Activated CD8-positive, alpha-beta T cell treated with anti-CD3 and anti-CD28 coated beads, Interleukin-2, amount 10 ng/mL, durations not matched to agents 7 days and 5 days (primary cell): ENCODE measurements at regions not wholly inside any gene's neighbourhood (a gene's known extent, or its start where the extent isn't known, plus 50 kb on each side); places are given as distances from the start of the nearest gene placed in this dataset.

ENCODE experiments used
- ATAC-seq: fragments of 150-1000 bp; cut with Tn5 transposase; one replicate; pipeline ENCODE4 v1.10.0; 2021; ENCODE audit warnings: moderate library complexity
- CTCF ChIA-PET: fragments of 350-600 bp; sonication (Branson Sonifier 250); formaldehyde crosslinking; loops from one replicate; lab custom pipeline; 2021; ENCODE audit warnings: antibody characterized with exemption; lab: Charles Lee
- POLR2A ChIA-PET: fragments of 350-600 bp; sonication (Branson Sonifier 250); formaldehyde crosslinking; loops from one replicate; lab custom pipeline; 2021; ENCODE audit warnings: antibody characterized with exemption; lab: Charles Lee
- DNase-seq: peaks from one replicate; pipeline ENCODE4 v3.0.0-alpha.2; 2020
- H3K27ac Mint-ChIP-seq: one replicate; pipeline ENCODE4 v1.8.0; 2021; ENCODE audit warnings: mild to moderate bottlenecking, mixed read lengths
- H3K27me3 Mint-ChIP-seq: one replicate; pipeline ENCODE4 v1.8.0; 2021; ENCODE audit warnings: low read depth, mixed read lengths
- H3K36me3 Mint-ChIP-seq: one replicate; pipeline ENCODE4 v1.8.0; 2021; ENCODE audit warnings: low read depth, mixed read lengths
- H3K4me1 Mint-ChIP-seq: one replicate; pipeline ENCODE4 v1.8.0; 2021; ENCODE audit warnings: low read depth, mixed read lengths
- H3K4me3 Mint-ChIP-seq: one replicate; pipeline ENCODE4 v1.8.0; 2021; ENCODE audit warnings: mild to moderate bottlenecking, mixed read lengths
- H3K9me3 Mint-ChIP-seq: one replicate; pipeline ENCODE4 v1.8.0; 2022; ENCODE audit warnings: mixed read lengths; ENCODE audit not compliant: insufficient read depth

- DNase-seq (no peak), ATAC-seq (no peak)
- Mint-ChIP-seq H3K27ac (no peak overlapping the region), H3K4me1 (no peaks in the 10 kb centered on the region), H3K9me3 (no peaks in the 10 kb centered on the region), H3K36me3 (no peaks in the 10 kb centered on the region), H3K4me3 (no peak overlapping the region), H3K27me3 (peaks cover 4% of the 10 kb centered on the region)
- ChIA-PET CTCF (no interaction called here), POLR2A (no interaction called here)
Measured at GRCh38 chr7:116445447-116446211, 53.9 kb upstream of the CAV2 start.

DNA sequence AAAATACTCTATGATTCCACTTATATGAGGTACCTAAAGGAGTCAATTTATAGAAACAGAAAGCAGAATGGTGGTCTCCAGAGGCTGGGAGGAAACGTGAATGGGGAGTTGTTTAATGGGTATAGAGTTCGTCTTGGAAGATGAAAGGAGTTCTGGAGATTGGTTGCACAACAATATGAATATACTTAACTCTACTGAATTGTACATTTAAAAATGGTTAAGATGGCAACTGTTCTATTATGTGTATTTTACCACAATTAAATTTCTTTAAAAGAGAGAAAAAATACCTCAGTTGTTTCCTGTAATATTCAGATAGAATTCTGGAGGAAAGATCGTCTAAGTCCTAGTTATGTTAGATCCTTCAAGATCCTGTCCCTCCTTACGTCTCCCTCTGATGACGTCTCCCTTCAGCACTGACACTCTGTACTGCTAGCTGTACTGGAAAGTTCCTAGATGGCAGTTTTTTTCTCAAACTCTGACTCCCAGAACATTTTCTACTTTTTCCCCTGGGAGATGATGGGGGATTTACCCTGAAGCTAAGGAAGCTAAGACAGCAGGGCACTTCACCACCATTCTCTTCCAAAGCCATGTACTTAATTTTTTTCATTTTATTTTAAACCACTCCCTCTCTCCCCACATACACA is 53.2 kb upstream of the CAV2 start:
- Mint-ChIP-seq H3K36me3 (no peaks in the 10 kb centered on the region), H3K27ac (no peak overlapping the region), H3K4me1 (no peaks in the 10 kb centered on the region), H3K27me3 (peaks cover 4% of the 10 kb centered on the region), H3K9me3 (no peaks in the 10 kb centered on the region), H3K4me3 (no peak overlapping the region)
- ChIA-PET POLR2A (no interaction called here), CTCF (no interaction called here)
- DNase-seq (no peak), ATAC-seq (no peak)

DNA sequence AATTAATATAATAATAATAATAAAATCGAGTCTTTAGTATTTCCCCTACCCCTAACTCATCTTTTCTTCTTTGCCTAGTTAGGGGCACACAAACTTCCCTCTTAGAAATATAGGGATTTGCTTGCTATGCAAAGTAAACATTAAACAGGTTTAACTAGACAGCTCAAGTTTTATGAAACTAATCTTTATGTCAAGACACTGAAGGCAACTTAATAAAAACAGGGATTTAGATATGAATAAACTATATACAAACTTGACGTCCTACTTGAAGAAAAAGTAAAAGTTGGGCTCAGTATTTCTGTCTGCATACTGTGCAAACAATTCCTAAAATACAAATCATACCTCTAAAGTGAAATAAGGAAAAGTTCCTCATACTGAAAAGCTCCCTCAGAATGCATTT is 52.1 kb upstream of the CAV2 start:
- CTCF ChIA-PET: no interaction called here
- no peak for ATAC-seq
- no peaks in the 10 kb centered on the region for H3K36me3 Mint-ChIP-seq
- H3K9me3 Mint-ChIP-seq: no peaks in the 10 kb centered on the region
- no peak overlapping the region for H3K27ac Mint-ChIP-seq
- POLR2A ChIA-PET: no interaction called here
- peaks cover 4% of the 10 kb centered on the region for H3K27me3 Mint-ChIP-seq
- H3K4me1 Mint-ChIP-seq: no peaks in the 10 kb centered on the region
- H3K4me3 Mint-ChIP-seq: no peak overlapping the region
- DNase-seq: no peak

- no peak overlapping the region for H3K4me3 Mint-ChIP-seq
Measured at GRCh38 chr7:116447966-116448839, 51.3 kb upstream of the CAV2 start.

GRCh38 chr7:116449441-116449840 is 50.1 kb upstream of the CAV2 start:
- CTCF ChIA-PET: no interaction called here
- ATAC-seq (no peak), DNase-seq (no peak)
- POLR2A ChIA-PET: no interaction called here
- peaks cover 4% of the 10 kb centered on the region for H3K27me3 Mint-ChIP-seq
- H3K9me3 Mint-ChIP-seq: no peaks in the 10 kb centered on the region
- H3K4me1 Mint-ChIP-seq: no peaks in the 10 kb centered on the region
- no peak overlapping the region for H3K4me3 Mint-ChIP-seq
- H3K36me3 Mint-ChIP-seq: no peaks in the 10 kb centered on the region
- H3K27ac Mint-ChIP-seq: no peak overlapping the region

More at GRCh38 chr7:116447966-116448839, 51.3 kb upstream of the CAV2 start:
- Mint-ChIP-seq H3K9me3 (no peaks in the 10 kb centered on the region), H3K27me3 (peaks cover 4% of the 10 kb centered on the region), H3K4me1 (no peaks in the 10 kb centered on the region), H3K27ac (no peak overlapping the region), H3K36me3 (no peaks in the 10 kb centered on the region)
- ChIA-PET CTCF (no interaction called here), POLR2A (no interaction called here)
- DNase-seq: no peak
- no peak for ATAC-seq
